Activated naive CD4-positive, alpha-beta T cell treated with anti-CD3 and anti-CD28 coated beads, Interleukin-2, amount 10 ng/mL, durations not matched to agents 7 days and 5 days (primary cell): ENCODE measurements at regions not wholly inside any gene's neighbourhood (a gene's known extent, or its start where the extent isn't known, plus 50 kb on each side); places are given as distances from the start of the nearest gene placed in this dataset.
"Not testable (repeated sequence)": the region's sequence is repeated elsewhere in the genome, so short reads cannot be mapped to it uniquely, and the experiment has no call there.

Source experiments
- CTCF ChIA-PET: fragments of 350-600 bp; sonication (Branson Sonifier 250); formaldehyde crosslinking; loops from one replicate; lab custom pipeline; 2021; ENCODE audit warnings: antibody characterized with exemption; lab: Charles Lee
- DNase-seq: peaks from one replicate; pipeline ENCODE4 v3.0.0-alpha.2; 2020
- H3K27ac Mint-ChIP-seq: one replicate; pipeline ENCODE4 v1.8.0; 2021; ENCODE audit warnings: mild to moderate bottlenecking, moderate library complexity, mixed read lengths
- H3K27me3 Mint-ChIP-seq: one replicate; pipeline ENCODE4 v1.8.0; 2021; ENCODE audit warnings: mild to moderate bottlenecking, mixed read lengths
- H3K36me3 Mint-ChIP-seq: one replicate; pipeline ENCODE4 v1.8.0; 2021; ENCODE audit warnings: mixed read lengths
- H3K4me1 Mint-ChIP-seq: one replicate; pipeline ENCODE4 v1.8.0; 2021; ENCODE audit warnings: mixed read lengths
- H3K4me3 Mint-ChIP-seq: one replicate; pipeline ENCODE4 v1.8.0; 2021; ENCODE audit warnings: mild to moderate bottlenecking, moderate library complexity, mixed read lengths
- H3K9me3 Mint-ChIP-seq: one replicate; pipeline ENCODE4 v1.8.0; 2021; ENCODE audit warnings: mixed read lengths

- no peak for DNase-seq
- Mint-ChIP-seq H3K4me1 (peaks cover 10% of the 10 kb centered on the region), H3K36me3 (peaks cover 8% of the 10 kb centered on the region), H3K27me3 (peaks cover 29% of the 10 kb centered on the region), H3K9me3 (peaks cover 7% of the 10 kb centered on the region), H3K27ac (no peak overlapping the region), H3K4me3 (no peak overlapping the region)
- CTCF ChIA-PET = interaction anchor here (1.1 kb wide), 1 partner anchor 23 kb away, joined by 3 read pairs; no protein-coding TSS in a partner anchor
Observed at GRCh38 chr6:27101824-27102223, 145.7 kb upstream of the PRSS16 start.

GRCh38 chr6:27106382-27106781 lies 141.1 kb upstream of the PRSS16 start:
- H3K4me3 Mint-ChIP-seq = no peak overlapping the region
- CTCF ChIA-PET = no interaction called here
- no peak for DNase-seq
- H3K36me3 Mint-ChIP-seq = no peaks in the 10 kb centered on the region
- H3K9me3 Mint-ChIP-seq = no peaks in the 10 kb centered on the region
- no peaks in the 10 kb centered on the region for H3K4me1 Mint-ChIP-seq
- no peak overlapping the region for H3K27ac Mint-ChIP-seq
- peaks cover 5% of the 10 kb centered on the region for H3K27me3 Mint-ChIP-seq

- no peaks in the 10 kb centered on the region for H3K36me3 Mint-ChIP-seq
Observed at GRCh38 chr6:27111743-27112142, 135.8 kb upstream of the PRSS16 start.

GRCh38 chr6:27112974-27113373 lies 134.5 kb upstream of the PRSS16 start:
- Mint-ChIP-seq H3K9me3 (peaks cover 16% of the 10 kb centered on the region), H3K4me1 (no peaks in the 10 kb centered on the region), H3K4me3 (no peak overlapping the region), H3K36me3 (no peaks in the 10 kb centered on the region), H3K27me3 (no peaks in the 10 kb centered on the region), H3K27ac (no peak overlapping the region)
- no peak for DNase-seq
- CTCF ChIA-PET = no interaction called here

More at GRCh38 chr6:27111743-27112142, 135.8 kb upstream of the PRSS16 start:
- no peaks in the 10 kb centered on the region for H3K27me3 Mint-ChIP-seq
- no peak overlapping the region for H3K27ac Mint-ChIP-seq
- no peaks in the 10 kb centered on the region for H3K4me1 Mint-ChIP-seq
- peaks cover 16% of the 10 kb centered on the region for H3K9me3 Mint-ChIP-seq
- H3K4me3 Mint-ChIP-seq = no peak overlapping the region
- DNase-seq = no peak
- CTCF ChIA-PET = no interaction called here

GRCh38 chr6:27119329-27119728 lies 128.2 kb upstream of the PRSS16 start:
- CTCF ChIA-PET = no interaction called here
- no peak for DNase-seq
- H3K4me3 Mint-ChIP-seq = no peak overlapping the region
- no peak overlapping the region for H3K27ac Mint-ChIP-seq
- peaks cover 5% of the 10 kb centered on the region for H3K36me3 Mint-ChIP-seq
- H3K9me3 Mint-ChIP-seq = no peaks in the 10 kb centered on the region
- H3K27me3 Mint-ChIP-seq = no peaks in the 10 kb centered on the region
- H3K4me1 Mint-ChIP-seq = peaks cover 22% of the 10 kb centered on the region

GRCh38 chr6:27119761-27120160 lies 127.7 kb upstream of the PRSS16 start:
- DNase-seq = no peak
- no peak overlapping the region for H3K27ac Mint-ChIP-seq
- no peaks in the 10 kb centered on the region for H3K9me3 Mint-ChIP-seq
- no peak overlapping the region for H3K4me3 Mint-ChIP-seq
- CTCF ChIA-PET = no interaction called here
- H3K4me1 Mint-ChIP-seq = peaks cover 23% of the 10 kb centered on the region
- no peaks in the 10 kb centered on the region for H3K27me3 Mint-ChIP-seq
- H3K36me3 Mint-ChIP-seq = peaks cover 5% of the 10 kb centered on the region

GRCh38 chr6:27121640-27122039 lies 125.9 kb upstream of the PRSS16 start:
- no peaks in the 10 kb centered on the region for H3K27me3 Mint-ChIP-seq
- H3K9me3 Mint-ChIP-seq = no peaks in the 10 kb centered on the region
- no peak overlapping the region for H3K4me3 Mint-ChIP-seq
- no peak overlapping the region for H3K27ac Mint-ChIP-seq
- CTCF ChIA-PET = no interaction called here
- DNase-seq = no peak
- peaks cover 33% of the 10 kb centered on the region for H3K4me1 Mint-ChIP-seq
- peaks cover 5% of the 10 kb centered on the region for H3K36me3 Mint-ChIP-seq

GRCh38 chr6:27124252-27124657 lies 123.2 kb upstream of the PRSS16 start:
- no peak overlapping the region for H3K27ac Mint-ChIP-seq
- no peaks in the 10 kb centered on the region for H3K9me3 Mint-ChIP-seq
- H3K27me3 Mint-ChIP-seq = no peaks in the 10 kb centered on the region

GRCh38 chr6:27126046-27126814 lies 121.3 kb upstream of the PRSS16 start:
- peaks cover 67% of the 10 kb centered on the region for H3K4me1 Mint-ChIP-seq
- DNase-seq = no peak
- peaks cover 5% of the 10 kb centered on the region for H3K36me3 Mint-ChIP-seq
- CTCF ChIA-PET = interaction anchor here (1.0 to 2.2 kb wide), 7 partner anchors 19 to 769 kb away, joined by 4 to 14 read pairs (median 4); no protein-coding TSS in a partner anchor
- peak overlapping the region; percentile 89 for H3K27ac Mint-ChIP-seq
- H3K4me3 Mint-ChIP-seq = peak overlapping the region; percentile 77
- H3K9me3 Mint-ChIP-seq = no peaks in the 10 kb centered on the region
- H3K27me3 Mint-ChIP-seq = no peaks in the 10 kb centered on the region

More at GRCh38 chr6:27124252-27124657, 123.2 kb upstream of the PRSS16 start:
- no peak overlapping the region for H3K4me3 Mint-ChIP-seq
- peaks cover 59% of the 10 kb centered on the region for H3K4me1 Mint-ChIP-seq
- H3K36me3 Mint-ChIP-seq = peaks cover 8% of the 10 kb centered on the region
- CTCF ChIA-PET = no interaction called here
- no peak for DNase-seq

- Mint-ChIP-seq H3K27ac (peak overlapping the region; percentile 89), H3K36me3 (peaks cover 5% of the 10 kb centered on the region), H3K4me3 (peak overlapping the region; percentile 77), H3K4me1 (peaks cover 65% of the 10 kb centered on the region), H3K27me3 (no peaks in the 10 kb centered on the region), H3K9me3 (no peaks in the 10 kb centered on the region)
- DNase-seq = peak; percentile 91
- CTCF ChIA-PET = interaction anchor here (0.7 to 2.2 kb wide), 13 partner anchors 18 to 768 kb away, joined by 3 to 14 read pairs (median 4); a partner anchor contains a TSS
Observed at GRCh38 chr6:27126815-27127537, 120.5 kb upstream of the PRSS16 start.

- not testable (repeated sequence) for H3K9me3 Mint-ChIP-seq, H3K36me3 Mint-ChIP-seq, H3K27ac Mint-ChIP-seq, H3K4me3 Mint-ChIP-seq, DNase-seq, H3K27me3 Mint-ChIP-seq
- CTCF ChIA-PET = interaction anchor here (1.0 to 2.2 kb wide), 6 partner anchors 10 to 767 kb away, joined by 3 to 14 read pairs (median 5); no protein-coding TSS in a partner anchor
- peaks cover 61% of the 10 kb centered on the region for H3K4me1 Mint-ChIP-seq
Observed at GRCh38 chr6:27127874-27128273, 119.6 kb upstream of the PRSS16 start.

- Mint-ChIP-seq H3K4me1 (peaks cover 60% of the 10 kb centered on the region), H3K9me3 (no peaks in the 10 kb centered on the region), H3K36me3 (peaks cover 9% of the 10 kb centered on the region), H3K27ac (no peak overlapping the region), H3K27me3 (no peaks in the 10 kb centered on the region), H3K4me3 (no peak overlapping the region)
- no peak for DNase-seq
- CTCF ChIA-PET = interaction anchor here (1.0 to 2.2 kb wide), 3 partner anchors 11 to 27 kb away, joined by 3 to 14 read pairs (median 11); no protein-coding TSS in a partner anchor
Observed at GRCh38 chr6:27128311-27129094, 119.0 kb upstream of the PRSS16 start.

GRCh38 chr6:27129095-27129815 lies 118.2 kb upstream of the PRSS16 start:
- Mint-ChIP-seq H3K27me3 (peaks cover 4% of the 10 kb centered on the region), H3K36me3 (peaks cover 14% of the 10 kb centered on the region), H3K9me3 (no peaks in the 10 kb centered on the region), H3K27ac (no peak overlapping the region), H3K4me1 (peaks cover 64% of the 10 kb centered on the region), H3K4me3 (no peak overlapping the region)
- no peak for DNase-seq
- CTCF ChIA-PET = no interaction called here
